GF-D8 (cell line): ENCODE measurements at regions not wholly inside any gene's neighbourhood (a gene's known extent, or its start where the extent isn't known, plus 50 kb on each side); places are given as distances from the start of the nearest gene placed in this dataset.
"Not testable (repeated sequence)": the region's sequence is repeated elsewhere in the genome, so short reads cannot be mapped to it uniquely, and the experiment has no call there.

Source experiments
- DNase-seq: peaks from one replicate; lab custom pipeline; 2025; lab: John Stamatoyannopoulos, UW

DNA sequence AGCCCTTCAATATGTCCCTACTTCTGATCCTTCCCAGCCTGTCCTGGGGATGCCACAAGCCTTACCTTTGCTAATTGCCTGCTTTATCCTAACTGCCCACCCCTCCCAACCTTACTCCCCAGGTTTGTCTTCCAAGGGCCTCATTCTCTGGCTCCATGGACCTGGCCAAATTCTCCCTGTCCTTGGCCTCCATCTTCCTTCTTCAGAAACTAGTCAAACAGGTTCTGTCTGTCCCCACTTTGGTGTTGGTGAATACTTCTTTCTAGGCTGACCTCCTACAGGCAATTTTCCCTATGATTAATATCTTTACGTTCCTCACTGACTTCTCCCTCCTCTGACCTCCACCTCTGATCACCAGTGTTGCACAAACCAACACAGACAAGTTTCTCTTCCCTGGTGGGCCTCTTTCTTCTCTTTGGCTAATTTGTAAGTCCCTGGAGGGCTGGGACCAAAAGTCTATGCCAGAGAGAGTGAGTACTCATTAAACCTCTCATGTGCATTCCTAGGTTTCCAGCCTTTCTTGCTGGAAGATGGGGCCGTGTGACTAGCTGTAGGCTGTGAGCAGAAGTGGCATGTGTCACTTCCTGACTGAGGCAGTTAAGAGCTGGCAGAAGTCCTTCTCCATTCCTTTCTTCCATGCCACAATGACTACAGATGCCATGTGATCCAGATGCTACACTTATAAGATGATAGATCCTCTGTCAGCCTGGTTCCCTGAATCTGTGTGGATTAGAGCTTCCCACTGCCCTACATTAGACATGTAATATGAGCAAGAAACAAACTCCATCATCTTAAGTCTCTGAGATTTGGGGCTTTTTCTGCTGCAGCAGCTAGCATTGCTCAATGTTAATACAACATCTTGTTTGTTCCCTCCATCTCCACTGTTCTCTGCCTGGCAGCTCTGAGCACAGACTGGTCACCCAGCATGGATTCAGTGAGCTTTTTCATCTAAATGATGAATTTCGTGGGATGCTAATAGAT, 382.7 kb downstream of the RPS24 start:
- DNase-seq = no peak

DNA sequence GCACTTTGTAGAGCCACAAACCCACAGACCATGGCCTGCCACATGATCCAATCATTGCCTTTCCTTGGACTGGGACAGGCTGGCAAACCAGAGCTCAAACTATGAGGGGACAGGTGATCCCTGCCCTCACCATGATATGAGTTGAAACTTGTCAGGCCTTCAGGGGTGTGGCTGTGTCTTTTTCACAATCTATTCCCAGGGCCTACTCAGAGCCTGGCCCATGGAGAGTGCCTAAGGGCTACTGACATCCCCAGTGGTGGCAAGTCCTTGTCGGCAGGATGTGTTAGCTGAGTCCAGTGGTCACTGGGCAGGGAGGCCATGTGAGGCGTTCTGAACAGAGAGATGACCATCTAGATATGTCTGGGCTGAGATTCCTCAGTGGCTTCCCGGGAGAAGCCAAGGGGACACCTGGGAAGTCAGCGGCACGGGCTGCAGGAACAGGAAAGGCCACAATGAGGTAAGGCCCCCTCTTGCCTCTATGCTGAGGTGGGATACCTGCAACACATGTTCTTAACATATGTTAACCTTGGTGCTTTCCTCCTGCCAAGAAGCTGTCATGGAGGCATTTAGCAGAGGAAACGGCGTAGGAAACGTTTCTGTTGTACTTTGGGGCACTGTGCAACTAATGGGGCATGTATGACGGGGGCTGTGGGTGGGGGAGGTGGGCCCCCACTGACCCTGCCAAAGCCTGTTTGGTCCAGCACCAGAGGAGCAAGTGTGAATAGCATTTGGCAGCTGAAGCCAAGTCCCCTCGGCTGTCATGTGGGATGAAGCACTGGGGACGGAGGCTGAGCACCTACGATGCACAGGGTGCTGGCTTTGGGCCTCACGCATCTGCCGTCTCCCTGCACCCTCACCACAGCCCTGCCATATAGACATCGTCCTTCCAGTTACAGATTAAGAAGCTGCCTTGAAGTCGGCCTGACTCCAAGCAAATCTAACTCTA, 384.0 kb downstream of the RPS24 start:
- DNase-seq = no peak

DNA sequence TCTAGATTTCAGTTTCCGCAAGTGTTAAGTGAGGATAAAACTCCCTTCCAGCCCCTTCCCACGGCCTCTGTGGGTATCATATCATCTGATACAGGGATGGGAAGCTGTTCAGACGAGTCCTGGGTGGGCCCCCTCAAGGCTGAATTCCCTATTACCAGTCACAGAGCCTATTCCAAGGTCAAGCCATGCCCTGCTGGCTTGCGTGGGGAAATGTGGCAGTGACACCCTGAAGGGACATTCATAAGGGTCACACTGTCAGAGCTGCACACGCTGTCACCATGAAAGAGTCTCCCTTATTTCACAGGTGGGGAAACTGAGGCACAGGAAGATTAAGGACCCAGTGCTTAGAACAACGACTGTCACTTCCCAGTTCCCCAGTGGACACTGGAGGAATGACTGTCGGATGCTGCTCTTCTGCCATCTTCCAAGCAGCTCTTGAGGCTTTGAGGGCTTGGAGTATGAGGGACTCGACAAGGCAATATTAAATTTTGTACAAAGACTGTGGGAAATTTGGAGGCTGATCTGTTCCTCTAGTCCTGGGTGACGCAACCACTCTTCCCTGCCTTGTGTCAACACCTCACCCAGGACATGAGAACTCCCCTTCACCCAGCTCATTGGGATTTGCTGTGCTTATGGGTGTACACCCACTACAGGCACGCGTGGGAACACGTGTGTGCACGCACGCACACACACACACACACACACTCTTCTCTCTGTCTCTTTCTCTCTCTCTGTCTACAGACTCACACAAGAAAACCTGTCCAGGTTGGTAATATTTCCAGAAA, 386.0 kb downstream of the RPS24 start:
- DNase-seq = no peak

DNA sequence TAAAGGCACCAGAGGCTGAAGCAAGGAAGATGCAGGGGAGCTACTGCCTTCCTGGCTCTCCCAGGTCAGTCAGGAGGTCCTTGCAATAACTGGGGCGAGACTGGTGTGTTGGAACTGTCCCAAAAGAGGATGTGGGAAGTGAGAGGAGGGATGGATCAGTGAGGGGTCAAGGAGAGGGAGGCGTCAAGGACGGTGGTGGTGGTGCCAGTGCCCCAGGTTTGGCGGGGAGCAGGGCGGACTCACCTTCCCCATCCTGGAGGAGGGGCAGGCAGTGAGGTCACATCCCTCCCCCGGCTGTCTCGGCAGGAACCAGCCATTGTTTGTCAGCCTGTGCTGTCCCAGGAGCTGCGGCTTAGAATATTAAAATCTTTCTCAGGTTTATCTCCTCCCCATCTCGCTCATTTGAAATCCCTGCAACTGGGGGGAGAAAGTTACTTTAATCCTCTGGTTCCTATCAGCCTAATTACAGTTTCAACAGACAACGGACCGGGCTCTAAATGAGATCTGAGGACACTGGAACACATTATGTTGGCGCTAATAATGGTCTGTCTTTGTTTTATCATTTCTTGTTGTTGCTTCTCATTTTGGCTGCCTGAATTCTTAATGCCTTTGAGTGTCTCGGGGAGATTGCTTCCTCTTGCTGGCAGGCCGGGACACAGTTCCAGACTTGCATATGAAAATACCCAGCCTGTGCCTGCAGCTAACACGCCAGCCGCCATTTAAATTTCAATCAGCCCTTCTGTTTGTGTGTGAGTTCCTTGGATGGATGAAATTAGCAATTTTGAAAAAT, 387.5 kb downstream of the RPS24 start:
- DNase-seq = no peak

DNA sequence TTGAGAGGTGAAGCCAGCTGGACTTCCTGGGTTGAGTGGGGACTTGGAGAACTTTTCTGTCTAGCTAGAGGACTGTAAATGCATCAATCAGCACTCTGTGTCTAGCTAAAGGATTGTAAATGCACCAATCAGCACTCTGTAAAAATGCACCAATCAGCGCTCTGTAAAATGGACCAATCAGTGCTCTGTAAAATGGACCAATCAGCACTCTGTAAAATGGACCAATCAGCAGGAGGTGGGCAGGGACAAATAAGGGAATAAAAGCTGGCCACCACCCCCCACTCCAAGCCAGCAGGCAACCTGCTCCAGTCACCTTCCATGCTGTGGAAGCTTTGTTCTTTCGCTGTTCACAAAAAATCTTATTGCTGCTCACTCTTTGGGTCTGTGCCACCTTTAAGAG, 390.4 kb downstream of the RPS24 start:
- DNase-seq = not testable (repeated sequence)

DNA sequence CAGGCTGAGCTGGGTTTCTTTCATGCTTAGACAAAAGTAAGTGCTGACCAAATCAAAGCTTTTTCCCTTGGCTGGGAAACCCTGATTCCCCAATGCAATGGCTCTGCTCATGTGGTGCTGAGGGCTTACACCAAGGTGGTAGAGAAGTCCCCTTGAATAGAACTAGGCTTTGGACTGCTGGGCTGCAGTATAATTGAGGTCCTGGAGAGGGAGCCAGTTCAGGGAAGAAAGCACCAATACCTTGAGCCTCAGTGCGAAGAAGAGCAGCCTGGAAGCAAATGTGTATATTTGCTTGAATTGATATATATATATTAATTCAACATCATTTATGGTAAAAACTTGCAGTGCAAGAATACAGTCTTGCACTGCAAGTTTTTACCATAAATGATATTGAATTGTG, 391.1 kb downstream of the RPS24 start:
- no peak for DNase-seq

DNA sequence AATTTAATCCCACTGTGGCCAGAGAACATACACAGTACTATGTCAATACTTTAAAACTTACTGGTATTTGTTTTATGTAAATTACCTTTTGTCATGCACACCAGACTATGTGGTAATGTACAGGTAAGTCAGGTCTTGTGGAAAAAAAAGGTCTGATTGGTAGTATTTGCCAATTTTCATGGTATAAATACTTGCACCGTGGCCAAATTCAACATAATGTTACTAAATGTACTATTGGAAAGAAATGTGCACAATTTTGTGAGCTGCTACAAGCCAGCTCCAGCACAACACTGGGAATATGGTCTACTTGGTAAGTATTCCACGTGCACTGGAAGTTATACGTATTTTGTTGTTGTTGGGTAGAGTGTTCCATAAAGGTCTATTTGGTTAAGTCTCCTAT, 392.5 kb downstream of the RPS24 start:
- DNase-seq = no peak

DNA sequence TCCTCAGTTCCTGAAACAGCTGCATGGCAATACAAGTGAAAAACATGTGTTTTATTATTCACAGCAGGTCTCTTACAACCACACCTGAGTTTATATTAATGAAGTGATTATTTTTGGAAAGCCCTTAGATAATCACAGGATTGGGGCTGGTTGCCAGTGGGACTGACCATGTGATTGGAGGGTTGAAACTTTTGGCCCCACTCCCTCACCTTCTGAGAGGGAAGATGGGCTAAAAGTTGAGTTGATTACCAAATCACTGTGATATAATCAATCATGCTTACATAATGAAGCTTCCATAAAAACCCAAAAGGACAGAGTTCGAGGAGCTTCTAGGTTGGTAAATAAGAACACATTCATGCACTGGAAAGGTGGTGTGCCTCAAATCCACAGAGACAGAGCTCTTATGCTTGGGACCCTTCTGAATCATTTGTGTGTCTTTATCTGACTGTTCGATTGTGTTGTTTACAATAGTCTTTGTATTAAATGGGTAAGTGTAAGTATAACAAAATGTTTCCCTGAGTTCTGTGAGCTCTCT, 393.9 kb downstream of the RPS24 start:
- DNase-seq = no peak

DNA sequence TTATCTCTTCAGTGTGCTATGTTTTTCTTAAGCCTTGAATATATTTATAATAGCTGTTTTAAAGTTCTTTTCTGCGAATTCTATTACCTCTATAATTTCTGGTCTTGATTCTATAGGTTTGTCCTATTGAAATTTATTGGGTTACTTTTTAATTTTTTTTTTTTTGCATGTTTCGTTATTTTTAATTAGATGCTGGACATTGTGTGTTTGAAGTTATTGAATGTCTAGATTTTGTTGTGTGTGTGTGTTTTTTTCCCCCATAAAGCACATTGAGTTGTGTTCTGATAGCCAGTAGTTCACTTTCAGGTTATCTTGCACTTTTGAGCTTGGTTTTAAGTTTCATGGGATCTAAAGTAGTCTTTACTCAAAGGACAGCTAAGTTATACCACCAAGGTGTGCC, 394.9 kb downstream of the RPS24 start:
- DNase-seq = no peak

DNA sequence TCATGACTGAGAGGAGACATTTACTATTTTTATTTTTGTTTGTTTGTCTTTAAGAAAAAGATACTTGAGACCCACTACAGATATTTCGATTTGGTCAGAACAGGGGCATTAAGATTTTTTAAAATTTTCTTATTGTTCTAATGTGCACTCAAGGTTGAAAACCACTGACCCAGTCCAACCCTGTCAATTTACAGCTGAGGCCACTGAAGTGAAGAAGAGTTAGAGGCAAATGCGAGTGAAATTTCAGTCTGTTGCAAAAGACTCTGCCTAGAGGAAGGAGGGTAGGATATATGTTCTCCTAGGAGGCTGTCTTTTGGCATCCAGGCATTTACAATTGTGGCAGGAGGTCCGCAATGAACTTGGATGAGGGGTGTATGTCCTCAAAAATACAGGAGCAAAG, 396.3 kb downstream of the RPS24 start:
- no peak for DNase-seq

DNA sequence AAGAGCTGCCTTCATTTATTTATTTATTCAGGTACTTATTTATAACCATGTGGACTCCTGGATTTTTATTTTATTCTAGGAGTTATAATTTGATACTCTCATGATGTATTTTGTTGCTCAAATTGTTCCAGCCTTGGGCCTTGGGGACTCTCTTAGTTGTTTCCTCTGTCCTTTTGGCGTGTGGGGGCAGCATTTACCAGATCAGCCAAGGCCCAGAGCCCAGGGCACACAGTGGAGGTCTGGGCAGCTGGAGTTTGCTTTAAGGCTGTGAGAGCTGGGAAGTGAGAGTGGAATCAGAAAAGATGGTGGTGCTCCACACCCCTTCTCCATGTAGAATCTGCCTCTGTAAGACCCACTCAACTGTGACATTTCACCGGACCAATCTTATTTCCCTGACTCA, 398.9 kb downstream of the RPS24 start:
- DNase-seq = no peak

DNA sequence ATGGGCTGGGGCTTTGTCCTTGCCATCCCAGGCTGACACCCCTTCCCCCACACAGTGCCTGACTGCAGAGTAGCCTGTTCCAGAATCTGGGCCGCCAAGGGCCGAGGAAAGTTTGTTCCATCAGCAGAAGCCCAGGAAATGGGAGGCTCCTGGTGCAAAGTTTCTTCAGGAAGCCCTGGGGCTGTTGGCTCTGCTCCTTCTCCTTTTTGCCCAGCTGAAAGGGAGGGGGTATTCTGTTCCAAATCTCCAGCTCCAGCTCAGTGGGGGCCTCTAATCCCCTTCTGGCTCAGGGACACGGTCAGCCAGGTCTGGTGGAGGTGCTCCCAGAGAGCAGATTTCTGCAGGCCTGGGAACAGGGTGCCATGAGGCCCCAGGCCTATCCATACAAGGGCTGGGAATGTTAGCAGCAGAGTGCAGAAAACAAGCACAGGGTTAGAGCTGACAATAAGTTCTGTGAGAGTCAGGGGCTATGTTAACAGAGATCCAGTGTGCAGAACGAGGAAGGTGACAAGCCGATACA, 399.5 kb downstream of the RPS24 start:
- no peak for DNase-seq

DNA sequence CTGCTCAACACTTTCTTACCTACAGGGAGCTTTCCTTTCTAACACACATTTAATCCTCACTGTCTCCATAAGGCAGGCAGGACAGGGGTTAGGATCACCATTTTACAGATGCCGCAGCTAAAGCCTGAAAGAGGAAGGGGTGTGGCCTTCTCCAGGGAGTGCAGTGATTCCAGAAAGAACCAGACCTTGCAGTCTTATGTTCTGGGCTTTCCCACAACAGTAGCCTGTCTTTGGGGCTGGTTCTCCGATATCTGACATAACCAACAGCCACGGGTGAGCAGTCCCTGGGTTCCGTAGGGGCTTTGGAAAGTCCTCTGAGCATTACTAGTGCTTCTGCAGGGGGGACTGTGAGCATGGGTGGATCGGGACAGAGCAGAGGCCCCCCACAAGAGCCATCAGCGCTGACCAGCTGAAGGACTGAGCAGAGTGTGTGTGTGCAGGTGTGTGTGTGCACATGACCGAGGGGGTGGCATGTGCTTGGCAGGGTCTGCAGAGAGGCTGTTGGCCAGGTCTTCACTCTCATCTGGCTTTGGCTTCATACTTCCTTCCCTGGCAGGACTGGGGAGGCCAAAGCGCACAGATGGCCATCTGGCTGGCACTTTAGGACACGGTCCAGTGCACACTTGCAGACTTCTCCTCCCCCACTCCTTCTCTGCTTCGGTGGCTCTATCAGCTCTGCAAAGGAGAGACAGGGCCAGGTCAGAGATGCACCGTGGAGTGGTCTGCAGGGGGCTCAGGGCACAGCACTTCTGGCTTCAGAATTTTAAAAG, 400.3 kb downstream of the RPS24 start:
- no peak for DNase-seq

DNA sequence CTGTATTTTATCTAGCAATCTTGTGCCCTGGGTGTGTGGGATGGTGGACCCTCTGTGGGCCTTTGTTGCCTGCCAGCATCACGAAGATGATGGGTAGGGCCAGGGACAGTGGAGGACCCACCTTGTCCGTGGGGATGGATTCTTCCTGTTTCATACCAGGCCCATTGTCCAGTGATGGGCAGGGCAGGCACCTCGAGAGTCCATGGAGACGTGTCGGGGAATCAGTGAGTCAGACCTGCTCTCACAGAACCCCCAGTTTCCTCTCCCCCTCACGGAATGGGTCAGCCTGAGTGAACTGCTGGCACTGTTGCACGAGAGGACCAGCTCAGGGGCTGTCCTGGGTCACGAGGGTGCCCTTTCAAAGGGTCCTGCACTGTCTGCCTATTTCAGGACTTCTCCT, 401.2 kb downstream of the RPS24 start:
- DNase-seq = no peak

DNA sequence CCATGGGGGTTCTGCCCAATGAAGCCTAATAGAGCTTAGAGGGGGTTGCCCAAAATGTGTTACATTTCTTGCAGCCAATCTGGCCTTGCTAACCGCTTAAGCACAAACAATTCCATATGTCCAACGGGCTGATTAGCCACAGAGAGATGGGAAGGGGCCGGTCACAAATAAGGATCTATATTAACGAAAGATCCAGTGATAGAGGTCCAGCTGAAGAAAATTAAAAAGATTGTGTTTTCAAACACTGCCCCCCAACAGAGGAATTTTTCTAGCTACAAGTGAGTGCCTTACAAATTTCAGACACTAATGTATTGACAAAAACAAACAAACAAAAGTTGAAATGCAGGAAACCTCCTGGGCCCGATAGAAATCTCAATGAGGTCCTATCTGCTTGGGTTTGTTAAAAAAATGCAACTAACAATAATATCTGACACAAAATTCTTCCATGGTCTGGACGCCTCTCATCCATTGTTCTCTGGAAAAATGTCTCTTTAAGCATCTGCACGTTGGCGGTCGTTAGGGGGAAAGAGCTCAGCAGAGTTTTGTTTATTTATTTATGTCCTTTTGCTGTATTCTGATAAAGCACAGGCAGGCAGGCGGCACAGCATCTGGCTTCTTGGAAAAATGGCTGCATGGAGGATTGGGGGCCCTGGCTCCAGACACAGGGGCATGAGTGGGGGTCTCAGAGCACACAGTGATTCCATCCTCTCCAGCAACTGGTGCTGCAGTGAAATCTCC, 402.0 kb downstream of the RPS24 start:
- DNase-seq = no peak

DNA sequence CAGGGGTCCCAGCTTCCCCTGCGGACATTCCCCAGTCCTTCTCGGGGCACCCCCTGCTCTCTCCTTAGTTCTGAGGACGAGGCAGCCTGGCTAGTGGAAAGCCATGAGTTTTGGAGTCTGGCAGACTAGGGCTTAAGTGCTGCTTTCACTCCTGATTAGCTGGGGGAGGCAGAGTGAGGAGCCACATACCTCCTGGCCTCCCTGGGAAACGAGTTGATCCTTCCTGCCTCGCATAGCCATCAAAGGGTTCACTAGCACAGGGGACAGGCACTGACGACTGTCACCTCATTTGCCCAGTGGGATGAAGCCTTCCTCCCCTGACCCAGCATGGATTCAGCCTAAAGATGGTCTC, 402.5 kb downstream of the RPS24 start:
- DNase-seq = no peak

DNA sequence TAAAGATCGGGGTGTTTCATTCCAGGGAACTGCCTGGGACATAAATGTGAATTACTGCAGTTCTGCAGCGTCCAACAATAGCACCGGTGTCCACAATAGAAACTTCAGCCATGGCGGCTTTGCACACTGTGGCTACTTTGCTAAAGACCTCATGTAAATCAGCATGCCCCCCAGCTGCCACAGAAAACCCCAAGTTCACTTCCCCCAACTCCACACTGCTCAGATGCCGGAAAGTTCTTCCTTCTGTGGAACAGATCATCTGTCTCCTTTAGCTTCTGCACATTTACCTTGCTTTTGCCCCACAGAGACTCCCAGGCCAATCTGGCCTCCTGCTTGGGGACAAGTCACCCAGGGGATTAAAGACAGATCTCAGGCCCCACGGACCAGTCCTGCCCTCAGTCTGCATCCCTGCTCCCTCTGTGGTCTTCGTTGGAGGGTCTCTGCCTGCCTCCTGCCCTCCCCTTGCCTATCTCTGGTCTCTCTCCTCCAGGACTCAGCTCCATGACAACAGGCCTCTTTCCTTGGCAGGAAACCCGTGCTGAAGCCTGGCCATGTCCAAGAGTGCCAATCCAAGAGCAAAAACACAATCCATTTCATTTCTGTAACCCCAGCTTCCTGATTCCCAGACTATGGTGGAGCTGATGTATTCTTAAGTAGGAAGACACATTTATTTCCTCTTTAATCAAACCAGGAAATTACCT, 403.2 kb downstream of the RPS24 start:
- no peak for DNase-seq

DNA sequence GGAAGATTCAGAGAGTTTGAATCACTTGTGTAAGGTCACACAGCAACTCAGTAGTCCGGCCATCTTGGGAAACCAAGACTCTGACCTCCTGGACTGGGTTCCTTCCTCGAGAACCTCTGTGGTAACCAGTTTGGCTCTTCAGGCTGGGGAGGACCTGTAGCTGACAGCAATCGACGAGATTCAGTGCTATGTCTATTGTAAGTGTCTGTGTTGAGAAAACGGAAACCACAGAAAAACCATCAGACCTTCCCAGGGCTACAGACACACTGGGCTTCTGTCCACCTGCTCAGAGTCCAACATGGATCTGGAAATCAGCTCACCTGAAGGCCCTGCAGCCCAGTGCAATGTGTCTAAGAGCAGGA, 403.7 kb downstream of the RPS24 start:
- no peak for DNase-seq
